ENCODE measurements at regions not wholly inside any gene's neighbourhood (a gene's known extent, or its start where the extent isn't known, plus 50 kb on each side); places are given as distances from the start of the nearest gene placed in this dataset.

DNA sequence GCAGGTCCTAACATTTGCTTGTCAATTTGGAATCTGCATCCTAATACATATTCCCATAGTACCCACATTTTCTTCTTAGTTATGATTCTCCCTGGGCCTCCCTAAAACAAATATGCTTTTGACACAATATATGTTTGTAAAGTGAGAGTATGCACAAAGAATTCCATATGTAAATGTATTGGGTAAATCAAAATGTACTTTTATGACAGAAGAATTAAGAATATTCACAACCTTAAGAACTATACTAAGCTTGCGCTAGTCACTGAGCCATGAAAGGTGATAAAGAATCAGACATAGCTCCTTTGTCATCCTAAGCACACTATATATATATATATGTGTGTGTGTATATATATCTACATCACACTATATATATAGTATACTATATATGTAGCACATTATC is 438.5 kb downstream of the ACTL7B start:
- H3K27me3 Mint-ChIP-seq (ENCODE audit: low read depth) = no peaks in the 10 kb centered on the region
- H3K79me1 ChIP-seq (ENCODE audit: insufficient read depth, low read depth, low read length, poor library complexity, severe bottlenecking) = no peaks in the 10 kb centered on the region
- no peak overlapping the region for H3K18ac ChIP-seq (ENCODE audit: insufficient read length, low read depth, low read length)
- H2AFZ ChIP-seq (ENCODE audit: low read length) = no peak overlapping the region
- H3K14ac ChIP-seq (ENCODE audit: insufficient read depth, low read length) = no peak overlapping the region
- no peak overlapping the region for H4K91ac ChIP-seq (ENCODE audit: insufficient read length, low read depth, low read length)
- DNase-seq = no peak
- no peak overlapping the region for H2BK120ac ChIP-seq (ENCODE audit: low read depth, low read length, poor library complexity, severe bottlenecking)
- no peak overlapping the region for H4K8ac ChIP-seq (replicated peaks; ENCODE audit: insufficient read length, low read depth, low read length)
- no peak overlapping the region for H3K23ac ChIP-seq (ENCODE audit: insufficient read length, low read depth, low read length)
- no peak overlapping the region for H4K5ac ChIP-seq (ENCODE audit: insufficient read length, low read depth, low read length)
- no peak overlapping the region for H3K56ac ChIP-seq (ENCODE audit: insufficient read length, low read depth, low read length)
- H3K27ac ChIP-seq (ENCODE audit: insufficient read length, low read depth, low read length) = no peak overlapping the region
- no peak overlapping the region for H2BK5ac ChIP-seq (ENCODE audit: insufficient read length, low read length)
- H3K9me3 Mint-ChIP-seq = peaks cover 0 to 2% of the 10 kb centered on the region in 2 experiments; a peak in 3 of 5 replicates
- no peak overlapping the region for H2BK12ac ChIP-seq (ENCODE audit: insufficient read length, low read depth, low read length)
- no peaks in the 10 kb centered on the region for H4K20me1 ChIP-seq (ENCODE audit: control insufficient read depth, insufficient read depth, insufficient read length)
- no peak overlapping the region for H2BK15ac ChIP-seq (ENCODE audit: low read depth, low read length)
- no peak overlapping the region for H2AK5ac ChIP-seq (ENCODE audit: insufficient read length, low read length)
- whole genome bisulfite sequencing (ENCODE audit: extremely low coverage, insufficient read length, low lambda C conversion rate) = no CpG with 5 or more reads among the region's 1 CpG
- no peaks in the 10 kb centered on the region for H3K9me3 ChIP-seq (ENCODE audit: control insufficient read depth, low read depth, low read length)
- no peak overlapping the region for H3K4me3 Mint-ChIP-seq
- no peak overlapping the region for H3K9ac ChIP-seq (ENCODE audit: extremely low read depth, insufficient read length, low read length)
- H3K79me2 ChIP-seq (ENCODE audit: insufficient read depth, low read length) = no peaks in the 10 kb centered on the region
- no peaks in the 10 kb centered on the region for H3K27me3 ChIP-seq (ENCODE audit: insufficient read depth, low read length)
- no peaks in the 10 kb centered on the region for H3K23me2 ChIP-seq (ENCODE audit: insufficient read length, low read depth, low read length, poor library complexity, severe bottlenecking)
- no peak overlapping the region for H3K4ac ChIP-seq (ENCODE audit: low read depth, low read length)
- no peak overlapping the region for H3K27ac Mint-ChIP-seq
- TF ChIP-seq, protein P1, sequence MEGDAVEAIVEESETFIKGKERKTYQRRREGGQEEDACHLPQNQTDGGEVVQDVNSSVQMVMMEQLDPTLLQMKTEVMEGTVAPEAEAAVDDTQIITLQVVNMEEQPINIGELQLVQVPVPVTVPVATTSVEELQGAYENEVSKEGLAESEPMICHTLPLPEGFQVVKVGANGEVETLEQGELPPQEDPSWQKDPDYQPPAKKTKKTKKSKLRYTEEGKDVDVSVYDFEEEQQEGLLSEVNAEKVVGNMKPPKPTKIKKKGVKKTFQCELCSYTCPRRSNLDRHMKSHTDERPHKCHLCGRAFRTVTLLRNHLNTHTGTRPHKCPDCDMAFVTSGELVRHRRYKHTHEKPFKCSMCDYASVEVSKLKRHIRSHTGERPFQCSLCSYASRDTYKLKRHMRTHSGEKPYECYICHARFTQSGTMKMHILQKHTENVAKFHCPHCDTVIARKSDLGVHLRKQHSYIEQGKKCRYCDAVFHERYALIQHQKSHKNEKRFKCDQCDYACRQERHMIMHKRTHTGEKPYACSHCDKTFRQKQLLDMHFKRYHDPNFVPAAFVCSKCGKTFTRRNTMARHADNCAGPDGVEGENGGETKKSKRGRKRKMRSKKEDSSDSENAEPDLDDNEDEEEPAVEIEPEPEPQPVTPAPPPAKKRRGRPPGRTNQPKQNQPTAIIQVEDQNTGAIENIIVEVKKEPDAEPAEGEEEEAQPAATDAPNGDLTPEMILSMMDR (conservative IDR thresholded peaks at IDR 0.05) = no peak
- no peak overlapping the region for H2BK20ac ChIP-seq (ENCODE audit: low read depth, low read length, poor library complexity, severe bottlenecking)
- H3K36me3 Mint-ChIP-seq (ENCODE audit: insufficient read depth in 1 of 3, low read depth in 3 of 3) = no peaks in the 10 kb centered on the region
- no peak overlapping the region for H3K4me2 ChIP-seq (ENCODE audit: insufficient read depth, insufficient read length, low read length)
- H3K4me1 Mint-ChIP-seq = peaks cover 0 to 4% of the 10 kb centered on the region in 2 experiments; a peak in 2 of 4 replicates
- no peak overlapping the region for H3T11ph ChIP-seq (ENCODE audit: low read length)
- H3K4me1 ChIP-seq (ENCODE audit: insufficient read depth, low read length) = no peaks in the 10 kb centered on the region
